Psoas muscle (tissue), 7 donors: ENCODE measurements at regions not wholly inside any gene's neighbourhood (a gene's known extent, or its start where the extent isn't known, plus 50 kb on each side); places are given as distances from the start of the nearest gene placed in this dataset.

Experiments used
- ATAC-seq, 4 donors: fragments of 200-7000 bp; cut with Tn5 transposase; one replicate each; pipeline ENCODE4 v1.9.1; 2020; ENCODE audit warnings: moderate library complexity in 3 of 4, mild to moderate bottlenecking in 2 of 4
- DNase-seq, 2 donors: peaks; one replicate each; pipeline ENCODE4 v3.0.0-alpha.2; 2020
- H3K27ac ChIP-seq: fragments of 200-600 bp; one replicate; pipeline ENCODE4 v1.8.0; 2022
- H3K27me3 ChIP-seq, 3 donors: fragments of 200-600 bp in 1 of 3; one replicate each; pipeline versions ENCODE4 v1.6.1 to v1.8.0; 2013 to 2022; ENCODE audit warnings: low read length in 2 of 3, mild to moderate bottlenecking in 2 of 3, moderate library complexity in 1 of 3; ENCODE audit not compliant: insufficient read depth in 3 of 3
- H3K36me3 ChIP-seq, 2 donors: fragments of 200-600 bp in 1 of 2; one replicate each; pipeline versions ENCODE4 v1.6.1 to v1.8.0; 2013 to 2022; ENCODE audit warnings: low read depth in 1 of 2, mild to moderate bottlenecking in 1 of 2, moderate library complexity in 1 of 2; ENCODE audit not compliant: insufficient read depth in 1 of 2
- H3K4me1 ChIP-seq: fragments of 200-600 bp; one replicate; pipeline ENCODE4 v1.8.0; 2022
- H3K4me3 ChIP-seq: fragments of 200-600 bp; one replicate; pipeline ENCODE4 v1.8.0; 2022; ENCODE audit warnings: mild to moderate bottlenecking
- H3K9me3 ChIP-seq: fragments of 200-600 bp; one replicate; pipeline ENCODE4 v1.8.0; 2022
- CTCF ChIP-seq: fragments of 200-600 bp; IDR thresholded peaks from one replicate; pipeline ENCODE4 v1.8.0; 2022; ENCODE audit warnings: antibody characterized with exemption
- WGBS, 3 donors: extraction: QIAGEN DNeasy Blood & Tissue Kit; methylation state at CpG; one replicate each; pipeline versions ENCODE4 v1.1.6 to v1.1.7; 2013; 5-methylcytosine and 5-hydroxymethylcytosine counted together
- intact Hi-C, 2 donors: fragments of 100-400 bp; cut with DNase I; formaldehyde crosslinking; loops; one replicate each; pipeline versions ENCODE4 v1.11.0 to v1.14.2; 2022
- donor health status: healthy with polysubstance abuse.
- donor health status: DM: no; HTN: no; CAD: no; lungs with moderate emphysema.
- donor health status: Bipolar disorder and iron deficiency.
- donor health status: healthy.
- donor health status: DM: yes; HTN: yes; CAD: no.
- donor health status: DM: no; HTN: no; CAD: no.
- donor health status: DM: yes; HTN: yes; CAD: no.

- WGBS, 3 donors, result 93 to 97% (median 94%) methylated on average over 14 of the region's 14 CpGs
- Histone ChIP-seq H3K27me3 (no peaks in the 10 kb centered on the region), H3K27ac (no peak overlapping the region), H3K9me3 (no peaks in the 10 kb centered on the region), H3K36me3 (no peaks in the 10 kb centered on the region), H3K4me3 (no peak overlapping the region), H3K4me1 (no peaks in the 10 kb centered on the region)
- no peak for DNase-seq
- intact Hi-C loops, result no loop called here
- ATAC-seq, result no peak
- no peak for TF ChIP-seq CTCF
These were observed 369.3 kb downstream of the CMPK2 start for GRCh38 chr2:6496376-6496775.

- intact Hi-C loops, result no loop called here
- Histone ChIP-seq H3K4me3 (no peak overlapping the region), H3K4me1 (no peaks in the 10 kb centered on the region), H3K36me3 (no peaks in the 10 kb centered on the region), H3K27ac (no peak overlapping the region), H3K9me3 (no peaks in the 10 kb centered on the region), H3K27me3 (no peaks in the 10 kb centered on the region)
- no peak for DNase-seq
- TF ChIP-seq CTCF, result no peak
- no peak for ATAC-seq
- 93 to 98% (median 95%) methylated on average over 1 of the region's 1 CpG for WGBS, 3 donors
These were observed 368.7 kb downstream of the CMPK2 start for GRCh38 chr2:6497048-6497447.

GRCh38 chr2:6498841-6499240 is 366.9 kb downstream of the CMPK2 start:
- ATAC-seq (no peak), DNase-seq (no peak)
- TF ChIP-seq CTCF, result no peak
- no peak overlapping the region for H3K27ac ChIP-seq
- intact Hi-C loops, result no loop called here
- H3K36me3 ChIP-seq, result no peaks in the 10 kb centered on the region
- no peak overlapping the region for H3K4me3 ChIP-seq
- WGBS, 3 donors, result 73 to 82% (median 73%) methylated on average over 6 of the region's 6 CpGs
- H3K4me1 ChIP-seq, result no peaks in the 10 kb centered on the region
- H3K27me3 ChIP-seq, result no peaks in the 10 kb centered on the region
- H3K9me3 ChIP-seq, result no peaks in the 10 kb centered on the region

- Histone ChIP-seq H3K27me3 (no peaks in the 10 kb centered on the region), H3K9me3 (no peaks in the 10 kb centered on the region), H3K36me3 (no peaks in the 10 kb centered on the region), H3K4me1 (no peaks in the 10 kb centered on the region), H3K27ac (no peak overlapping the region), H3K4me3 (no peak overlapping the region)
- no peak for DNase-seq
- WGBS, 3 donors, result 72 to 83% (median 77%) methylated on average over 2 of the region's 2 CpGs
- ATAC-seq, result no peak
- intact Hi-C loops, result no loop called here
- TF ChIP-seq CTCF, result no peak
These were observed 366.0 kb downstream of the CMPK2 start for GRCh38 chr2:6499691-6500090.

GRCh38 chr2:6506361-6506794 is 359.3 kb downstream of the CMPK2 start:
- no peak overlapping the region for H3K4me3 ChIP-seq
- no peak for TF ChIP-seq CTCF
- H3K36me3 ChIP-seq, result no peaks in the 10 kb centered on the region
- 10 to 22% (median 13%) methylated on average over 6 of the region's 6 CpGs for WGBS, 3 donors
- H3K4me1 ChIP-seq, result peaks cover 6% of the 10 kb centered on the region
- no peak for DNase-seq
- no peaks in the 10 kb centered on the region for H3K27me3 ChIP-seq
- peak in 3 of 4 donors; percentile 65 to 87 (median 78) for ATAC-seq
- H3K9me3 ChIP-seq, result no peaks in the 10 kb centered on the region
- intact Hi-C loops, result loop anchor here in 1 of 2 donors (5.0 kb wide), 1 partner anchor 146 kb away; no protein-coding TSS in a partner anchor
- H3K27ac ChIP-seq, result no peak overlapping the region
